H1 (cell line): ENCODE measurements at regions not wholly inside any gene's neighbourhood (a gene's known extent, or its start where the extent isn't known, plus 50 kb on each side); places are given as distances from the start of the nearest gene placed in this dataset.
A peak's percentile ranks its signal among the peaks of the same experiment; 100 is the strongest.

Source experiments
- CTCF ChIA-PET: fragments of 300-600 bp; sonication (Branson Sonifier 250); formaldehyde crosslinking; loops from one replicate; lab custom pipeline; 2021; ENCODE audit not compliant: partially characterized antibody; lab: Charles Lee
- POLR2A ChIA-PET: fragments of 300-600 bp; sonication (Branson Sonifier 250); formaldehyde crosslinking; loops from one replicate; lab custom pipeline; 2021; ENCODE audit warnings: inconsistent platforms; ENCODE audit not compliant: partially characterized antibody; lab: Charles Lee
- DNase-seq, 2 experiments: peaks; one replicate each; pipeline versions ENCODE4 v3.0.0 to v3.0.0-alpha.2; 2010 to 2022; ENCODE audit warnings: low spot score in 2 of 2, low read depth in 1 of 2, mixed read lengths in 1 of 2
- FAIRE-seq: peaks from 2 replicates; lab custom pipeline; 2011; peaks lifted over from hg19 to GRCh38; lab: Jason Lieb, UNC
- H2AFZ ChIP-seq: 2 replicates; pipeline ENCODE4 v1.8.1; 2012; ENCODE audit warnings: low read length, inconsistent platforms
- H2AK5ac ChIP-seq: 2 replicates; pipeline ENCODE4 v1.6.1; 2013; ENCODE audit warnings: low read depth, low read length
- H2BK120ac ChIP-seq: replicated peaks from 2 replicates; pipeline ENCODE3; 2013; ENCODE audit warnings: low read depth, low read length, inconsistent platforms
- H2BK12ac ChIP-seq: 2 replicates; pipeline ENCODE4 v1.6.1; 2013; ENCODE audit warnings: low read depth, low read length
- H2BK15ac ChIP-seq: 2 replicates; pipeline ENCODE4 v1.6.1; 2013; ENCODE audit warnings: low read length
- H2BK20ac ChIP-seq: 2 replicates; pipeline ENCODE4 v1.6.1; 2013; ENCODE audit warnings: low read length
- H2BK5ac ChIP-seq: 2 replicates; pipeline ENCODE4 v1.6.1; 2013; ENCODE audit warnings: low read depth, low read length
- H3K14ac ChIP-seq: 2 replicates; pipeline ENCODE4 v1.6.1; 2013; ENCODE audit warnings: inconsistent platforms; ENCODE audit not compliant: insufficient read length
- H3K18ac ChIP-seq: 2 replicates; pipeline ENCODE4 v1.6.1; 2013; ENCODE audit warnings: low read length; ENCODE audit errors: extremely low read depth
- H3K23ac ChIP-seq: 2 replicates; pipeline ENCODE4 v1.6.1; 2013; ENCODE audit warnings: inconsistent platforms; ENCODE audit not compliant: insufficient read length
- H3K23me2 ChIP-seq: 2 replicates; pipeline ENCODE4 v1.6.1; 2013; ENCODE audit warnings: low read depth, low read length
- H3K27ac ChIP-seq: 2 replicates; pipeline ENCODE4 v1.6.1; 2011; ENCODE audit warnings: low read depth, low read length, inconsistent platforms
- H3K27me3 ChIP-seq, 4 experiments: replicated peaks in 1 of 4; 1 replicate in 1 of 4; 2 replicates in 3 of 4; pipeline versions ENCODE4 v1.6.1 to v1.8.1; 2011 to 2013; ENCODE audit warnings: low read length in 3 of 4, mild to moderate bottlenecking in 3 of 4, inconsistent platforms in 2 of 4, mixed read lengths in 2 of 4, moderate library complexity in 1 of 4; ENCODE audit not compliant: control insufficient read depth in 3 of 4, insufficient read depth in 3 of 4; ENCODE audit errors: extremely low read depth in 1 of 4
- H3K36me3 ChIP-seq, 4 experiments: 2 replicates each; pipeline versions ENCODE4 v1.6.1 to v1.8.1; 2011 to 2013; ENCODE audit warnings: mild to moderate bottlenecking in 4 of 4, low read length in 3 of 4, moderate library complexity in 2 of 4, control low read depth in 1 of 4, inconsistent platforms in 1 of 4; ENCODE audit not compliant: insufficient read depth in 4 of 4, control insufficient read depth in 2 of 4
- H3K4ac ChIP-seq: replicated peaks from 2 replicates; pipeline ENCODE3; 2013; ENCODE audit warnings: low read length, low read depth, mixed read lengths, inconsistent platforms; ENCODE audit not compliant: insufficient read length
- H3K4me1 ChIP-seq, 4 experiments: replicated peaks in 1 of 4; 1 replicate in 1 of 4; 2 replicates in 3 of 4; pipeline versions ENCODE4 v1.6.1 to v1.8.1; 2011 to 2013; ENCODE audit warnings: low read length in 3 of 4, inconsistent platforms in 2 of 4, mixed read lengths in 1 of 4; ENCODE audit not compliant: insufficient read depth in 4 of 4, control insufficient read depth in 3 of 4
- H3K4me2 ChIP-seq, 2 experiments: 2 replicates each; pipeline versions ENCODE4 v1.6.1 to v1.8.1; 2011 to 2013; ENCODE audit warnings: low read depth in 2 of 2, low read length in 2 of 2, control low read depth in 1 of 2, inconsistent platforms in 1 of 2, mild to moderate bottlenecking in 1 of 2; ENCODE audit not compliant: insufficient read depth in 1 of 2
- H3K4me3 ChIP-seq, 4 experiments: fragments of 200-600, 300-600 bp in 1 of 4; sonication (generic), shearing (Covaris generic), sonication (Bioruptor Twin) in 1 of 4; 2 replicates each; pipeline versions ENCODE4 v1.5.1 to v1.8.1; 2011 to 2016; ENCODE audit warnings: low read length in 4 of 4, low read depth in 3 of 4, control low read depth in 2 of 4, inconsistent platforms in 2 of 4, mild to moderate bottlenecking in 2 of 4, mixed read lengths in 1 of 4, moderate library complexity in 1 of 4; ENCODE audit not compliant: insufficient read depth in 2 of 4; ENCODE audit errors: extremely low read depth in 1 of 4
- H3K56ac ChIP-seq: replicated peaks from 2 replicates; pipeline ENCODE3; 2013; ENCODE audit warnings: low read depth, mild to moderate bottlenecking, mixed read lengths, low read length, inconsistent platforms; ENCODE audit not compliant: insufficient read length
- H3K79me1 ChIP-seq: 2 replicates; pipeline ENCODE4 v1.6.1; 2013; ENCODE audit warnings: low read depth, low read length, control low read depth
- H3K79me2 ChIP-seq, 2 experiments: 2 replicates each; pipeline versions ENCODE4 v1.6.1 to v1.8.1; 2012 to 2013; ENCODE audit warnings: low read length in 2 of 2, mild to moderate bottlenecking in 2 of 2, inconsistent platforms in 1 of 2; ENCODE audit not compliant: insufficient read depth in 2 of 2, control insufficient read depth in 1 of 2
- H3K9ac ChIP-seq, 4 experiments: replicated peaks in 1 of 4; 1 replicate in 1 of 4; 2 replicates in 3 of 4; pipeline versions ENCODE4 v1.6.1 to v1.8.1; 2011 to 2013; ENCODE audit warnings: low read depth in 3 of 4, low read length in 3 of 4, control low read depth in 2 of 4, mild to moderate bottlenecking in 2 of 4, moderate library complexity in 2 of 4, inconsistent platforms in 1 of 4; ENCODE audit errors: extremely low read depth in 1 of 4
- H3K9me3 ChIP-seq, 2 experiments: 2 replicates each; pipeline versions ENCODE4 v1.6.1 to v1.8.1; 2012 to 2013; ENCODE audit warnings: mild to moderate bottlenecking in 2 of 2, moderate library complexity in 2 of 2, control low read depth in 1 of 2, inconsistent platforms in 1 of 2, low read depth in 1 of 2, low read length in 1 of 2, mixed read lengths in 1 of 2; ENCODE audit not compliant: insufficient read depth in 2 of 2
- H4K20me1 ChIP-seq, 2 experiments: replicated peaks in 1 of 2; 2 replicates each; pipeline versions ENCODE3 to v1.8.1; 2011 to 2013; ENCODE audit warnings: inconsistent platforms in 2 of 2, low read length in 2 of 2, mild to moderate bottlenecking in 1 of 2; ENCODE audit not compliant: insufficient read depth in 2 of 2, control insufficient read depth in 1 of 2
- H4K5ac ChIP-seq: 2 replicates; pipeline ENCODE4 v1.6.1; 2013; ENCODE audit warnings: low read length, low read depth, mixed read lengths, inconsistent platforms; ENCODE audit not compliant: insufficient read length
- H4K8ac ChIP-seq: 2 replicates; pipeline ENCODE4 v1.8.0; 2013; ENCODE audit warnings: mild to moderate bottlenecking, moderate library complexity, low read length, inconsistent platforms; ENCODE audit not compliant: insufficient read depth; ENCODE audit errors: extremely low read depth
- H4K91ac ChIP-seq: replicated peaks from 2 replicates; pipeline ENCODE3; 2013; ENCODE audit warnings: low read length, mixed read lengths, inconsistent platforms; ENCODE audit not compliant: insufficient read length
- EP300 ChIP-seq, 2 experiments: IDR thresholded peaks; 1 replicate in 1 of 2; 2 replicates in 1 of 2; pipeline ENCODE4 v1.6.1; 2011 to 2012; ENCODE audit warnings: low read depth in 2 of 2, low read length in 2 of 2, mild to moderate bottlenecking in 2 of 2, borderline replicate concordance in 1 of 2, inconsistent platforms in 1 of 2, moderate library complexity in 1 of 2
- JUN ChIP-seq: IDR thresholded peaks from 2 replicates; pipeline ENCODE4 v1.6.1; 2011; ENCODE audit warnings: low read depth, mild to moderate bottlenecking, improper control_type of control experiment, low read length
- JUND ChIP-seq: IDR thresholded peaks from 2 replicates; pipeline ENCODE4 v1.6.1; 2011; ENCODE audit warnings: mild to moderate bottlenecking, improper control_type of control experiment, low read length
- KDM4A ChIP-seq: IDR thresholded peaks from one replicate; pipeline ENCODE4 v1.7.1; 2012; ENCODE audit warnings: low read depth, mild to moderate bottlenecking, moderate library complexity, low read length, inconsistent platforms; ENCODE audit not compliant: severe bottlenecking
- KDM5A ChIP-seq: fragments of 200-600 bp; IDR thresholded peaks from 2 replicates; pipeline ENCODE4 v1.7.1; 2012; ENCODE audit warnings: mild to moderate bottlenecking, low read length, inconsistent platforms, mixed read lengths
- SP4 ChIP-seq: IDR thresholded peaks from 2 replicates; pipeline ENCODE4 v1.6.1; 2012; ENCODE audit warnings: low read length, inconsistent platforms
- WGBS, 2 experiments: shearing (Covaris generic) in 1 of 2; methylation state at CpG; one replicate each; pipeline versions ENCODE4 v1.1.6 to v1.1.7; 2013 to 2015; ENCODE audit warnings: low lambda C conversion rate in 2 of 2, mixed read lengths in 2 of 2, inconsistent platforms in 1 of 2, low coverage in 1 of 2, missing lambda C conversion rate in 1 of 2; ENCODE audit not compliant: insufficient replicate concordance in 2 of 2, insufficient coverage in 1 of 2, insufficient read length in 1 of 2; ENCODE audit errors: extremely low coverage in 1 of 2, missing lambda C conversion rate in 1 of 2; 5-methylcytosine and 5-hydroxymethylcytosine counted together

DNA sequence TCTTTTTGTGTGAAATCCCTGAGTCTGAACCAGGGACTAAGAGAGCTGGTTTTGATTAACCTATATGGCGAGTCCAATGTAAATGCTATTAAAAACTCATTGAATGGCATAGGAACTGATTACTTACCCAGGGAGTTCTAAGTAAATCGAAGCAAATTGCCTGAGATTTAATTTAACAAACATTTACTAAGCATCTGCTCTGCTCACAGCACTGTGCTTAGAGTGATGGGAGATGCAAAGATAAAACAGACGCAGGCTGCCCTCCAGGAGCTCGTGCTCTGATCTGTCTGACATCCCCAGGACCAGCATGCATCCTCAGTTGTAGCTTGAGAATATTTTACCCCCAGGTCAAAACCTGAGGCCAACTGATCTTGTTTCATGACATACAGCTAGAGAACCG is 247.9 kb downstream of the NR2F2 start:
- Histone ChIP-seq H2AK5ac (no peak overlapping the region), H3K4me2 (no peak overlapping the region), H3K4me3 (no peak overlapping the region), H3K23me2 (no peaks in the 10 kb centered on the region), H3K79me1 (no peaks in the 10 kb centered on the region), H3K4me1 (no peaks in the 10 kb centered on the region), H2BK20ac (no peak overlapping the region), H3K27me3 (no peaks in the 10 kb centered on the region; a peak in 1 of 7 replicates), H3K27ac (no peak overlapping the region), H3K18ac (no peak overlapping the region), H4K8ac (no peak overlapping the region), H3K56ac (no peak overlapping the region), H2BK120ac (no peak overlapping the region), H3K79me2 (no peaks in the 10 kb centered on the region), H2BK15ac (no peak overlapping the region), H2BK12ac (no peak overlapping the region), H2BK5ac (no peak overlapping the region), H3K23ac (no peak overlapping the region), H3K9ac (no peak overlapping the region), H3K4ac (no peak overlapping the region), H3K14ac (no peak overlapping the region), H4K20me1 (no peaks in the 10 kb centered on the region), H2AFZ (0 out of 2 replicates have a peak overlapping the region, but pooled peaks have one; percentile 11), H3K36me3 (no peaks in the 10 kb centered on the region), H4K91ac (no peak overlapping the region), H4K5ac (no peak overlapping the region), H3K9me3 (no peaks in the 10 kb centered on the region)
- ChIA-PET POLR2A (no interaction called here), CTCF (no interaction called here)
- 85% methylated on average over 5 of the region's 5 CpGs; no CpG with 5 or more reads in 1 of the 2 experiments for WGBS, 2 experiments
- DNase-seq (no peak), FAIRE-seq (no peak)
- TF ChIP-seq JUN (no peak), EP300 (IDR thresholded peaks at IDR 0.05; ENCODE audit: borderline replicate concordance in 1 of 2, low read depth in 2 of 2, low read length in 2 of 2) (no peak), SP4 (no peak), KDM5A (no peak), JUND (no peak), KDM4A (no peak)
